SK-N-SH (cell line): ENCODE measurements at regions not wholly inside any gene's neighbourhood (a gene's known extent, or its start where the extent isn't known, plus 50 kb on each side); places are given as distances from the start of the nearest gene placed in this dataset.

ENCODE experiments used
- CTCF ChIA-PET: fragments of 300-600, 350-600 bp; formaldehyde crosslinking; extraction: SDS; loops from one replicate; lab custom pipeline; 2021; lab: Yijun Ruan, JAX
- POLR2A ChIA-PET: fragments of 350-600 bp; sonication (Branson Sonifier 250); formaldehyde crosslinking; extraction: SDS; loops from one replicate; lab custom pipeline; 2020; ENCODE audit warnings: antibody characterized with exemption, inconsistent platforms; lab: Yijun Ruan, JAX
- DNase-seq: peaks from one replicate; pipeline ENCODE4 v3.0.0; 2012
- H2AFZ ChIP-seq: fragments of 200-600 bp; sonication (generic); 2 replicates; pipeline ENCODE4 v1.8.1; 2016; ENCODE audit warnings: antibody characterized with exemption, mild to moderate bottlenecking, low read depth
- H3F3A ChIP-seq: fragments of 200-600 bp; sonication (generic); replicated peaks from 2 replicates; pipeline ENCODE3; 2016; ENCODE audit warnings: antibody characterized with exemption, mild to moderate bottlenecking; ENCODE audit not compliant: insufficient read depth
- H3K27ac ChIP-seq, 2 experiments: fragments of 200-500 bp in 1 of 2; fragments of 200-600 bp in 1 of 2; sonication (Bioruptor generic) in 1 of 2; sonication (generic), shearing (Covaris generic) in 1 of 2; 2 replicates each; pipeline versions ENCODE4 v1.5.1 to v1.6.1; 2014 to 2016; ENCODE audit warnings: low read depth in 2 of 2, inconsistent platforms in 1 of 2, low read length in 1 of 2, mild to moderate bottlenecking in 1 of 2, mixed read lengths in 1 of 2
- H3K27me3 ChIP-seq: fragments of 200-600 bp; sonication (generic), shearing (Covaris generic); 2 replicates; pipeline ENCODE4 v1.6.1; 2016; ENCODE audit warnings: mixed run types; ENCODE audit not compliant: insufficient read depth
- H3K36me3 ChIP-seq, 2 experiments: fragments of 200-500 bp in 1 of 2; fragments of 200-600 bp in 1 of 2; sonication (Bioruptor generic) in 1 of 2; sonication (generic) in 1 of 2; replicated peaks in 1 of 2; 2 replicates each; pipeline versions ENCODE3 to v1.5.1; 2014 to 2016; ENCODE audit warnings: low read length in 1 of 2, mild to moderate bottlenecking in 1 of 2; ENCODE audit not compliant: insufficient read depth in 2 of 2, control insufficient read depth in 1 of 2
- H3K4me1 ChIP-seq, 2 experiments: fragments of 200-500 bp in 1 of 2; fragments of 200-600 bp in 1 of 2; sonication (Bioruptor generic) in 1 of 2; sonication (generic), shearing (Covaris generic) in 1 of 2; 2 replicates each; pipeline versions ENCODE4 v1.5.1 to v1.6.1; 2014 to 2016; ENCODE audit warnings: low read depth in 1 of 2, low read length in 1 of 2, mixed run types in 1 of 2; ENCODE audit not compliant: insufficient read depth in 2 of 2, control insufficient read depth in 1 of 2
- H3K4me2 ChIP-seq: fragments of 200-600 bp; sonication (generic), shearing (Covaris generic); 2 replicates; pipeline ENCODE4 v1.6.1; 2017; ENCODE audit warnings: mixed run types
- H3K4me3 ChIP-seq, 2 experiments: fragments of 200-500 bp in 1 of 2; fragments of 200-600 bp in 1 of 2; sonication (Bioruptor generic) in 1 of 2; sonication (generic), shearing (Covaris generic) in 1 of 2; 2 replicates each; pipeline versions ENCODE4 v1.5.1 to v1.8.1; 2014 to 2016; ENCODE audit warnings: low read depth in 2 of 2, inconsistent platforms in 1 of 2, low read length in 1 of 2, mild to moderate bottlenecking in 1 of 2, mixed read lengths in 1 of 2, moderate library complexity in 1 of 2
- H3K79me2 ChIP-seq: fragments of 200-600 bp; sonication (generic); 2 replicates; pipeline ENCODE4 v1.8.1; 2017; ENCODE audit warnings: mild to moderate bottlenecking; ENCODE audit not compliant: insufficient read depth
- H3K9ac ChIP-seq: fragments of 200-600 bp; sonication (generic); 2 replicates; pipeline ENCODE4 v1.6.1; 2017; ENCODE audit warnings: mixed run types
- H3K9me2 ChIP-seq: fragments of 200-600 bp; sonication (generic); 2 replicates; pipeline ENCODE4 v1.6.1; 2017; ENCODE audit warnings: mixed run types
- H3K9me3 ChIP-seq: fragments of 200-600 bp; sonication (generic); 2 replicates; pipeline ENCODE4 v1.6.1; 2017; ENCODE audit warnings: mixed run types, mild to moderate bottlenecking, moderate library complexity
- H4K20me1 ChIP-seq: fragments of 200-600 bp; sonication (generic); 2 replicates; pipeline ENCODE4 v1.6.1; 2017; ENCODE audit warnings: mild to moderate bottlenecking, mixed run types; ENCODE audit not compliant: insufficient read depth
- CHD2 ChIP-seq: fragments of 150-350 bp; IDR thresholded peaks from 2 replicates; pipeline ENCODE4 v1.6.1; 2018; ENCODE audit warnings: low read length; ENCODE audit not compliant: partially characterized antibody
- CTCF ChIP-seq: fragments of 200-600 bp; sonication (generic); IDR thresholded peaks from 2 replicates; pipeline ENCODE4 v1.6.1; 2017; ENCODE audit warnings: antibody characterized with exemption, mild to moderate bottlenecking, moderate library complexity
- FOSL2 ChIP-seq: IDR thresholded peaks from 2 replicates; pipeline ENCODE4 v1.4.0; 2012; ENCODE audit warnings: low read depth, mild to moderate bottlenecking, moderate library complexity, borderline replicate concordance
- GATA2 ChIP-seq: sonication (generic); formaldehyde crosslinking; IDR thresholded peaks from 2 replicates; pipeline ENCODE4 v1.5.0; 2020; ENCODE audit warnings: mild to moderate bottlenecking, missing genetic modification reagents
- MAX ChIP-seq: IDR thresholded peaks from 2 replicates; pipeline ENCODE4 v1.4.0; 2012; ENCODE audit warnings: low read depth
- MXI1 ChIP-seq: IDR thresholded peaks from 2 replicates; pipeline ENCODE4 v1.6.1; 2012; ENCODE audit warnings: mild to moderate bottlenecking, low read depth, low read length, improper control_type of control experiment
- PBX3 ChIP-seq: IDR thresholded peaks from 2 replicates; pipeline ENCODE4; 2012
- REST ChIP-seq: IDR thresholded peaks from 2 replicates; pipeline ENCODE4 v1.6.1; 2012; ENCODE audit warnings: mild to moderate bottlenecking, low read depth, low read length, moderate library complexity
- RFX5 ChIP-seq: IDR thresholded peaks from 2 replicates; pipeline ENCODE4 v1.6.1; 2012; ENCODE audit warnings: mild to moderate bottlenecking, improper control_type of control experiment, low read length
- RXRA ChIP-seq: IDR thresholded peaks from 2 replicates; pipeline ENCODE4 v1.4.0; 2012; ENCODE audit warnings: low read depth, mild to moderate bottlenecking, borderline replicate concordance
- SIN3A ChIP-seq: IDR thresholded peaks from 2 replicates; pipeline ENCODE4 v1.6.1; 2012; ENCODE audit warnings: low read depth, mild to moderate bottlenecking, low read length, moderate library complexity, borderline replicate concordance
- TAF1 ChIP-seq: IDR thresholded peaks from 2 replicates; pipeline ENCODE4 v1.6.1; 2012; ENCODE audit warnings: low read depth, mild to moderate bottlenecking, low read length, moderate library complexity, borderline replicate concordance
- TEAD4 ChIP-seq: IDR thresholded peaks from 2 replicates; pipeline ENCODE4 v1.4.0; 2012; ENCODE audit warnings: mild to moderate bottlenecking, borderline replicate concordance; ENCODE audit not compliant: insufficient read depth
- USF2 ChIP-seq: fragments of 150-350 bp; IDR thresholded peaks from 2 replicates; pipeline ENCODE4 v1.6.1; 2017; ENCODE audit warnings: antibody characterized with exemption, low read length, low read depth, borderline replicate concordance
- ZBTB33 ChIP-seq: IDR thresholded peaks from 2 replicates; pipeline ENCODE4 v1.4.0; 2012; ENCODE audit warnings: low read depth, borderline replicate concordance
- WGBS: methylation state at CpG from one replicate; pipeline ENCODE4 v1.1.6; 2017; ENCODE audit warnings: low lambda C conversion rate; 5-methylcytosine and 5-hydroxymethylcytosine counted together

GRCh38 chr6:47103931-47104330, 61.8 kb upstream of the ADGRF1 start:
- Histone ChIP-seq H3K4me2 (no peak overlapping the region), H3K27me3 (no peaks in the 10 kb centered on the region), H3K79me2 (no peaks in the 10 kb centered on the region), H3K9me2 (no peaks in the 10 kb centered on the region), H3K4me1 (no peaks in the 10 kb centered on the region), H4K20me1 (no peaks in the 10 kb centered on the region), H2AFZ (no peak overlapping the region), H3K4me3 (no peak overlapping the region), H3F3A (no peaks in the 10 kb centered on the region)
- WGBS = 53% methylated on average over 6 of the region's 6 CpGs
- POLR2A ChIA-PET = no interaction called here
- no peak for DNase-seq
- CTCF ChIA-PET = interaction anchor here (1.2 kb wide), 1 partner anchor 205 kb away, joined by 4 read pairs; the partner anchor contains the start of gene TNFRSF21
- no peak for TF ChIP-seq RXRA
- TF ChIP-seq CTCF = no peak
- TF ChIP-seq TAF1 = no peak
- TF ChIP-seq USF2 = no peak
- TF ChIP-seq CHD2 = no peak
- no peak for TF ChIP-seq REST
- no peak for TF ChIP-seq TEAD4
- TF ChIP-seq, all 33 proteins: peak for 0
- Histone ChIP-seq H3K9ac (no peak overlapping the region), H3K27ac (no peak overlapping the region), H3K9me3 (no peaks in the 10 kb centered on the region), H3K36me3 (no peaks in the 10 kb centered on the region)

GRCh38 chr6:47102331-47102730, 60.2 kb upstream of the ADGRF1 start:
- no peaks in the 10 kb centered on the region for H3K79me2 ChIP-seq
- peaks cover 0 to 3% of the 10 kb centered on the region in 2 experiments; a peak in 1 of 4 replicates for H3K4me1 ChIP-seq
- H3K4me2 ChIP-seq = no peak overlapping the region
- no peak for DNase-seq
- H2AFZ ChIP-seq = no peak overlapping the region
- H3K27ac ChIP-seq = no peak overlapping the region
- no peaks in the 10 kb centered on the region for H4K20me1 ChIP-seq
- H3K27me3 ChIP-seq = no peaks in the 10 kb centered on the region
- no peaks in the 10 kb centered on the region for H3K36me3 ChIP-seq
- 79% methylated on average over 5 of the region's 5 CpGs for WGBS
- no peak overlapping the region for H3K4me3 ChIP-seq
- no peaks in the 10 kb centered on the region for H3K9me3 ChIP-seq
- CTCF ChIA-PET = interaction anchor here (0.8 kb wide), 1 partner anchor 55 kb away, joined by 3 read pairs; no protein-coding TSS in a partner anchor
- POLR2A ChIA-PET = no interaction called here
- H3K9ac ChIP-seq = no peak overlapping the region
- no peaks in the 10 kb centered on the region for H3F3A ChIP-seq
- no peaks in the 10 kb centered on the region for H3K9me2 ChIP-seq
- TF ChIP-seq ZBTB33 (no peak), SIN3A (no peak), TAF1 (no peak), MXI1 (no peak), MAX (no peak), FOSL2 (no peak), PBX3 (no peak), TEAD4 (no peak), RFX5 (no peak), USF2 (no peak), GATA2 (CRISPR knock-in tag) (no peak)
